ENCODE measurements at regions not wholly inside any gene's neighbourhood (a gene's known extent, or its start where the extent isn't known, plus 50 kb on each side); places are given as distances from the start of the nearest gene placed in this dataset.

- H3K4me1 ChIP-seq (ENCODE audit: control insufficient read depth in 1 of 2, insufficient read depth in 2 of 2, low read length in 2 of 2): no peaks in the 10 kb centered on the region
- H4K20me1 ChIP-seq (ENCODE audit: insufficient read depth): no peaks in the 10 kb centered on the region
- BruUV-seq (replicated peaks): no TSS peak
- H3K4me2 ChIP-seq (ENCODE audit: low read length): no peak overlapping the region
- H2AFZ ChIP-seq (ENCODE audit: low read depth, low read length, poor library complexity, severe bottlenecking): no peak overlapping the region
- DNase-seq (ENCODE audit: low read depth, low spot score) (no peak), ATAC-seq (no peak)
- H3K9me3 ChIP-seq (ENCODE audit: control insufficient read depth in 1 of 2, insufficient read depth in 1 of 2, low read depth in 1 of 2, low read length in 2 of 2): no peaks in the 10 kb centered on the region
- ChIA-PET CTCF (no interaction called here), POLR2A (no interaction called here), RAD21 (ENCODE audit: low non-redundant PET in 1 of 2, low total read pairs in 2 of 2, uncharacterized antibody in 2 of 2, unreplicated experiment in 2 of 2) (interaction anchor here in 1 of 2 experiments (0.7 kb wide), 1 partner anchor 22 kb away, joined by 3 read pairs; no protein-coding TSS in a partner anchor)
- no peaks in the 10 kb centered on the region for H3K36me3 ChIP-seq (ENCODE audit: control insufficient read depth in 1 of 2, insufficient read depth in 2 of 2, low read length in 2 of 2)
- no peak overlapping the region for H3K9ac ChIP-seq (ENCODE audit: low read length)
- H3K4me3 ChIP-seq (replicated peaks in 1 of 2; ENCODE audit: low read depth in 1 of 2, low read length in 2 of 2): no peak overlapping the region
- no peak overlapping the region for H3K27ac ChIP-seq (ENCODE audit: low read depth, low read length)
- intact Hi-C loops (cut with micrococcal nuclease): no loop called here
- no peaks in the 10 kb centered on the region for H3K79me2 ChIP-seq (ENCODE audit: insufficient read depth, low read length)
- H3K9me2 ChIP-seq (ENCODE audit: insufficient read depth): no peaks in the 10 kb centered on the region
- no peak for TF ChIP-seq POLR2AphosphoS5 (IDR thresholded peaks at IDR 0.05; ENCODE audit: low read depth, low read length)
- TF ChIP-seq, protein P1, sequence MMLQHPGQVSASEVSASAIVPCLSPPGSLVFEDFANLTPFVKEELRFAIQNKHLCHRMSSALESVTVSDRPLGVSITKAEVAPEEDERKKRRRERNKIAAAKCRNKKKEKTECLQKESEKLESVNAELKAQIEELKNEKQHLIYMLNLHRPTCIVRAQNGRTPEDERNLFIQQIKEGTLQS (IDR thresholded peaks at IDR 0.05): no peak
- TF ChIP-seq SRF (IDR thresholded peaks at IDR 0.05; ENCODE audit: low read depth): no peak
- TF ChIP-seq POLR2A (IDR thresholded peaks at IDR 0.05; ENCODE audit: borderline replicate concordance, extremely low read depth, insufficient read depth, insufficient read length): no peak
- TF ChIP-seq, protein P2, sequence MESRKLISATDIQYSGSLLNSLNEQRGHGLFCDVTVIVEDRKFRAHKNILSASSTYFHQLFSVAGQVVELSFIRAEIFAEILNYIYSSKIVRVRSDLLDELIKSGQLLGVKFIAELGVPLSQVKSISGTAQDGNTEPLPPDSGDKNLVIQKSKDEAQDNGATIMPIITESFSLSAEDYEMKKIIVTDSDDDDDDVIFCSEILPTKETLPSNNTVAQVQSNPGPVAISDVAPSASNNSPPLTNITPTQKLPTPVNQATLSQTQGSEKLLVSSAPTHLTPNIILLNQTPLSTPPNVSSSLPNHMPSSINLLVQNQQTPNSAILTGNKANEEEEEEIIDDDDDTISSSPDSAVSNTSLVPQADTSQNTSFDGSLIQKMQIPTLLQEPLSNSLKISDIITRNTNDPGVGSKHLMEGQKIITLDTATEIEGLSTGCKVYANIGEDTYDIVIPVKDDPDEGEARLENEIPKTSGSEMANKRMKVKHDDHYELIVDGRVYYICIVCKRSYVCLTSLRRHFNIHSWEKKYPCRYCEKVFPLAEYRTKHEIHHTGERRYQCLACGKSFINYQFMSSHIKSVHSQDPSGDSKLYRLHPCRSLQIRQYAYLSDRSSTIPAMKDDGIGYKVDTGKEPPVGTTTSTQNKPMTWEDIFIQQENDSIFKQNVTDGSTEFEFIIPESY (IDR thresholded peaks at IDR 0.05; ENCODE audit: extremely low read depth, insufficient replicate concordance, low read length): no peak
- no peak for TF ChIP-seq SP1 (IDR thresholded peaks at IDR 0.05; ENCODE audit: low read depth)
- TF ChIP-seq ZNF274 (IDR thresholded peaks at IDR 0.05; ENCODE audit: low read depth, low read length): no peak
- no peak for TF ChIP-seq ELF1 (IDR thresholded peaks at IDR 0.05; ENCODE audit: borderline replicate concordance, low read depth)
- TF ChIP-seq CEBPB (IDR thresholded peaks at IDR 0.05; ENCODE audit: low read depth): no peak
- TF ChIP-seq EGR1 (IDR thresholded peaks at IDR 0.05; ENCODE audit: low read depth): no peak
- TF ChIP-seq TCF7L2 (IDR thresholded peaks at IDR 0.05; ENCODE audit: borderline replicate concordance, extremely low read depth, insufficient read depth, insufficient read length): no peak
- no peak for TF ChIP-seq SIN3A (IDR thresholded peaks at IDR 0.05; ENCODE audit: low read depth)
- no peaks in the 10 kb centered on the region for H3K27me3 ChIP-seq (ENCODE audit: insufficient read depth, low read length)
Measured at GRCh38 chrX:114532111-114532805, 51.6 kb upstream of the HTR2C start.
